ENCODE measurements at regions not wholly inside any gene's neighbourhood (a gene's known extent, or its start where the extent isn't known, plus 50 kb on each side); places are given as distances from the start of the nearest gene placed in this dataset.

- TF ChIP-seq POLR2A (IDR thresholded peaks at IDR 0.05; ENCODE audit: control extremely low read depth in 1 of 2, low read depth in 2 of 2, low read length in 2 of 2) (no peak), CTCF (IDR thresholded peaks at IDR 0.05; ENCODE audit: control extremely low read depth in 1 of 3, insufficient read depth in 1 of 3, low read depth in 1 of 3, low read length in 3 of 3) (peak in 1 of 3 experiments; percentile 27; a peak in 1 of 4 replicates), KDM1A (IDR thresholded peaks at IDR 0.05; ENCODE audit: borderline replicate concordance, low read length) (no peak), HDAC6 (IDR thresholded peaks at IDR 0.05; ENCODE audit: low read depth, low read length) (no peak)
- TF ChIP-seq, protein P1, sequence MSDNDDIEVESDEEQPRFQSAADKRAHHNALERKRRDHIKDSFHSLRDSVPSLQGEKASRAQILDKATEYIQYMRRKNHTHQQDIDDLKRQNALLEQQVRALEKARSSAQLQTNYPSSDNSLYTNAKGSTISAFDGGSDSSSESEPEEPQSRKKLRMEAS (IDR thresholded peaks at IDR 0.05), result no peak
Observed at GRCh38 chr7:115868369-115868768, 162.2 kb downstream of the TFEC start.
